ENCODE measurements at regions not wholly inside any gene's neighbourhood (a gene's known extent, or its start where the extent isn't known, plus 50 kb on each side); places are given as distances from the start of the nearest gene placed in this dataset.

GRCh38 chr11:17145972-17146371 lies 61.8 kb downstream of the PIK3C2A start:
- no peak for TF ChIP-seq CTCF (IDR thresholded peaks at IDR 0.05; ENCODE audit: low read length, missing control alignments)
- DNase-seq (ENCODE audit: low read depth): peak; percentile 17
- H3K4me3 ChIP-seq (replicated peaks; ENCODE audit: low read depth, low read length): no peak overlapping the region

- DNase-seq (ENCODE audit: low read depth): no peak
- TF ChIP-seq CTCF (IDR thresholded peaks at IDR 0.05; ENCODE audit: low read length, missing control alignments): no peak
- no peak overlapping the region for H3K4me3 ChIP-seq (replicated peaks; ENCODE audit: low read depth, low read length)
These were observed 65.0 kb upstream of the RPS13 start for GRCh38 chr11:17142450-17142849.

GRCh38 chr11:17141156-17141555 lies 63.7 kb upstream of the RPS13 start:
- no peak overlapping the region for H3K4me3 ChIP-seq (replicated peaks; ENCODE audit: low read depth, low read length)
- DNase-seq (ENCODE audit: low read depth): no peak
- TF ChIP-seq CTCF (IDR thresholded peaks at IDR 0.05; ENCODE audit: low read length, missing control alignments): no peak

DNA sequence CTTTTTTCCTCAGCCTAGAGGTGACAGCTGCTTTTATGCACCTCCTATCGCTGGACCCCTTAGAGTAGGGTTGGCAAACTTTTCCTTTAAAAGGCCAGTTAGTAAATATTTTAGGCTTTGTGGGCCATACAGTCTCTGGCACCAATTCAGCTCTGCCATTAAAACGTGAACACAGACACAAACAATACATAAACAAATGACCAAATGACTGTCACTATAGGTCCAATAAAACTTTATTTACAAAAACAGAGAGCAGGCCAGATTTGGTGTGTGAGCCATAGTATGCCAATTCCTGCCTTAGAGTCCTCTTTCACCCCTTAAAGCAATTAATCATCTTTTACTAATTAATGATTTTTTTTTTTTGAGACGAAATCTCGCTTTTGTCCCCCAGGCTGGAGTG lies 61.1 kb upstream of the RPS13 start:
- DNase-seq (ENCODE audit: low read depth): no peak
- TF ChIP-seq CTCF (IDR thresholded peaks at IDR 0.05; ENCODE audit: low read length, missing control alignments): no peak
- H3K4me3 ChIP-seq (replicated peaks; ENCODE audit: low read depth, low read length): no peak overlapping the region

GRCh38 chr11:17135916-17136683 lies 58.6 kb upstream of the RPS13 start:
- DNase-seq (ENCODE audit: low read depth): no peak
- no peak for TF ChIP-seq CTCF (IDR thresholded peaks at IDR 0.05; ENCODE audit: low read length, missing control alignments)
- no peak overlapping the region for H3K4me3 ChIP-seq (replicated peaks; ENCODE audit: low read depth, low read length)

DNA sequence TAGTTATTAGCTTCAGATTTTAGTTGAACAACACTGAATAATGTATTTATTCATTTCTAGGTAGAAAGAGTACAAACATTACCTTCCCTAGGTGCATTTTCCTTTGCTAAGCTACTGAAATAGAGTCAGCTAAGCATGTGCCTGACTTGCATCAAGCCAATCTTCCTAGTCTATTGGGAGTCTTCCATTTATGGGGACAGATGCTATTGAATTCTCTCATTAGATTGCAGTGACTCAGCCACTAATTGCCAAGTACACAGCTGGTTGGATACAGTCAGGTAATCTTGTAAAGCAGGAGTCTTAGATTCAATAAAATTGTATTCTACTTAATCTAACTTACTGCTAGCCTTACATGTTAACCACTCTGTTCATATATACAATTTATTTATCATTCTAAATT lies 55.2 kb upstream of the RPS13 start:
- DNase-seq (ENCODE audit: low read depth): no peak
- no peak for TF ChIP-seq CTCF (IDR thresholded peaks at IDR 0.05; ENCODE audit: low read length, missing control alignments)
- no peak overlapping the region for H3K4me3 ChIP-seq (replicated peaks; ENCODE audit: low read depth, low read length)

DNA sequence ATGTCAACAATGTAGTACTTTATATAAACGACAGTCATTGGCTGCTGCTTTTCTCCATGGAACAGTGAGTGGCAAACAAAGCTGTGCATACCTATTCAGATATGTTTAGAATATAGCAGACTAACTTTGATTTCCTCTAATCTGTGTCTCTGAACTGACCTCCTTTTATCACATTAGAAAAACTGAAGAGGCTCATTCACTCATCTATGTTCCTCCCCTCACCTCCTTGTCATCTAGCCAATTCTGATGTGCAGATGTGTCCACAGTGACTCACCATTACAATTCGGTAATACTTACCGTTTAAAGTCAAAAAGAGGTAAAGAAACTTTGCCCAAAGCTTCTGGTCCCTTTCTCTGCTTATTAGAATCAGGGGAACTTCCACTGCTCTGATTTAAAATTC lies 51.5 kb upstream of the RPS13 start:
- no peak overlapping the region for H3K4me3 ChIP-seq (replicated peaks; ENCODE audit: low read depth, low read length)
- no peak for TF ChIP-seq CTCF (IDR thresholded peaks at IDR 0.05; ENCODE audit: low read length, missing control alignments)
- peak; percentile 18 for DNase-seq (ENCODE audit: low read depth)
